Fibroblast of lung (primary cell): ENCODE measurements at regions not wholly inside any gene's neighbourhood (a gene's known extent, or its start where the extent isn't known, plus 50 kb on each side); places are given as distances from the start of the nearest gene placed in this dataset.

Experiments used
- DNase-seq, 2 donors: peaks; one replicate each; pipeline versions ENCODE4 v3.0.0 to v3.0.0-alpha.2; 2010; ENCODE audit warnings: low read depth in 2 of 2
- H2AFZ ChIP-seq: 2 replicates; pipeline ENCODE4 v1.5.1; 2012; ENCODE audit warnings: low read length, control low read depth, inconsistent platforms
- H3K27ac ChIP-seq: 2 replicates; pipeline ENCODE4 v1.5.1; 2011; ENCODE audit warnings: low read length, control low read depth; ENCODE audit not compliant: insufficient read depth
- H3K27me3 ChIP-seq: 2 replicates; pipeline ENCODE4 v1.5.1; 2011; ENCODE audit warnings: mild to moderate bottlenecking, low read length; ENCODE audit not compliant: control insufficient read depth, insufficient read depth
- H3K36me3 ChIP-seq: 2 replicates; pipeline ENCODE4 v1.5.1; 2011; ENCODE audit warnings: low read length; ENCODE audit not compliant: control insufficient read depth, insufficient read depth
- H3K4me1 ChIP-seq: 2 replicates; pipeline ENCODE4 v1.5.1; 2011; ENCODE audit warnings: low read length; ENCODE audit not compliant: control insufficient read depth, insufficient read depth; ENCODE audit errors: extremely low read depth
- H3K4me2 ChIP-seq: 2 replicates; pipeline ENCODE4 v1.5.1; 2011; ENCODE audit warnings: low read length, control low read depth; ENCODE audit not compliant: insufficient read depth; ENCODE audit errors: extremely low read depth
- H3K4me3 ChIP-seq, 4 experiments: fragments of 200-600 bp in 1 of 4; sonication (generic) in 1 of 4; replicated peaks in 1 of 4; 2 replicates each; pipeline ENCODE4 v1.5.1; 2011 to 2016; ENCODE audit warnings: low read length in 4 of 4, low read depth in 3 of 4, mild to moderate bottlenecking in 3 of 4, control low read depth in 2 of 4, inconsistent platforms in 1 of 4, mixed read lengths in 1 of 4; ENCODE audit not compliant: insufficient read depth in 1 of 4; ENCODE audit errors: control extremely low read depth in 1 of 4
- H3K79me2 ChIP-seq: 2 replicates; pipeline ENCODE4 v1.5.1; 2012; ENCODE audit warnings: mild to moderate bottlenecking, low read length, inconsistent platforms; ENCODE audit not compliant: control insufficient read depth, insufficient read depth
- H3K9ac ChIP-seq: 2 replicates; pipeline ENCODE4 v1.5.1; 2011; ENCODE audit warnings: mild to moderate bottlenecking, low read length, control low read depth; ENCODE audit not compliant: insufficient read depth
- H3K9me3 ChIP-seq: 2 replicates; pipeline ENCODE4 v1.5.1; 2012; ENCODE audit warnings: low read depth, low read length; ENCODE audit not compliant: control insufficient read depth, insufficient read depth
- H4K20me1 ChIP-seq: 2 replicates; pipeline ENCODE4 v1.5.1; 2011; ENCODE audit warnings: low read length; ENCODE audit not compliant: control insufficient read depth, insufficient read depth; ENCODE audit errors: extremely low read depth
- EZH2 ChIP-seq: IDR thresholded peaks from 2 replicates; pipeline ENCODE4 v1.5.1; 2012; ENCODE audit warnings: low read length, control low read depth, mild to moderate bottlenecking; ENCODE audit errors: missing control alignments
- TF ChIP-seq, protein P1 (sequence below), 2 donors: IDR thresholded peaks in 1 of 2; conservative IDR thresholded peaks in 1 of 2; 1 replicate in 1 of 2; 2 replicates in 1 of 2; pipeline ENCODE4 v1.5.1; 2011 to 2012; ENCODE audit warnings: low read length in 2 of 2, control low read depth in 1 of 2, inconsistent platforms in 1 of 2, low read depth in 1 of 2, mild to moderate bottlenecking in 1 of 2

DNA sequence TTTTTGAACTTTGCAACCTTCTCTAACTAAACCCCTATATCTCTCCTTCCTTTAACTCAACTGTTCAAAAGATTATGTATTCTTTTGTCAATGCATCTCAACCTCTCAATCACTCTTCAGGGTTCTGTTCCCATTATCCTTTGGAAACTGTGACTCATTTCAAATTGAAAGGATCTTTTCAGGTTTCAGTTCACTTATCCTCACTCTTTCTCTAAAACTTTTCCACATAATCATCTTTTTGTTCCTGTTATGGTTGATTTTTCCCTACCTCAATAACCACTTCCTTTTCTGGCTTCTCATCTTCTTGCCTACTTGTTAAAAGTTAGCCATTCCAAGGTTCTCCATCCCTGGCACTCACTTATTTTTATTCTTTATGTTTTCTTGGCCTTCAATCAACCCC lies 56.2 kb upstream of the NUF2 start:
- Histone ChIP-seq H2AFZ (no peak overlapping the region), H4K20me1 (no peaks in the 10 kb centered on the region), H3K4me3 (no peak overlapping the region), H3K36me3 (no peaks in the 10 kb centered on the region), H3K4me1 (no peaks in the 10 kb centered on the region), H3K9ac (no peak overlapping the region), H3K27ac (no peak overlapping the region), H3K79me2 (no peaks in the 10 kb centered on the region), H3K9me3 (no peaks in the 10 kb centered on the region), H3K4me2 (no peak overlapping the region), H3K27me3 (no peaks in the 10 kb centered on the region)
- DNase-seq = no peak
- TF ChIP-seq, protein P1, sequence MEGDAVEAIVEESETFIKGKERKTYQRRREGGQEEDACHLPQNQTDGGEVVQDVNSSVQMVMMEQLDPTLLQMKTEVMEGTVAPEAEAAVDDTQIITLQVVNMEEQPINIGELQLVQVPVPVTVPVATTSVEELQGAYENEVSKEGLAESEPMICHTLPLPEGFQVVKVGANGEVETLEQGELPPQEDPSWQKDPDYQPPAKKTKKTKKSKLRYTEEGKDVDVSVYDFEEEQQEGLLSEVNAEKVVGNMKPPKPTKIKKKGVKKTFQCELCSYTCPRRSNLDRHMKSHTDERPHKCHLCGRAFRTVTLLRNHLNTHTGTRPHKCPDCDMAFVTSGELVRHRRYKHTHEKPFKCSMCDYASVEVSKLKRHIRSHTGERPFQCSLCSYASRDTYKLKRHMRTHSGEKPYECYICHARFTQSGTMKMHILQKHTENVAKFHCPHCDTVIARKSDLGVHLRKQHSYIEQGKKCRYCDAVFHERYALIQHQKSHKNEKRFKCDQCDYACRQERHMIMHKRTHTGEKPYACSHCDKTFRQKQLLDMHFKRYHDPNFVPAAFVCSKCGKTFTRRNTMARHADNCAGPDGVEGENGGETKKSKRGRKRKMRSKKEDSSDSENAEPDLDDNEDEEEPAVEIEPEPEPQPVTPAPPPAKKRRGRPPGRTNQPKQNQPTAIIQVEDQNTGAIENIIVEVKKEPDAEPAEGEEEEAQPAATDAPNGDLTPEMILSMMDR (conservative IDR thresholded peaks at IDR 0.05 in 1 of 2, IDR thresholded peaks at IDR 0.05 in 1 of 2; ENCODE audit: low read depth in 1 of 2, low read length in 2 of 2) = no peak

DNA sequence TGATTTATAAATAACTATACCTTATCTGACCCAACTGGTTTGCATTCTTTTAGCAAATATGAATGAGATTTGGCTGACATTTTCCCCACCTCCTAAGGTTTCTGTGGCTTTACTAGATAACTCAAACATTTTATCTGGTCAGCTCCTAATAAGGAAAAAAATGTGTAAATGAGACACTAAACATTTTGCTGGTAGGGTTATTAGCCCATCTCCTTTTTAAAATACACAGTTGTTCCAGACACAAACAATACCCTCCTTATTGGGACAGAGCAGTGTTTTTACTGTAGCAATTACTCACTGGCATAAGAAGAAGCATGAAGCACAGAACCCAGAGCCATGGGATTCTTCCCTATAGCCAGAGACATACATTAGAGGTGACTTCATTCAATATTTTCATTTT lies 53.8 kb upstream of the NUF2 start:
- Histone ChIP-seq H3K27ac (no peak overlapping the region), H3K9me3 (no peaks in the 10 kb centered on the region), H3K4me3 (no peak overlapping the region), H3K79me2 (no peaks in the 10 kb centered on the region), H3K4me2 (no peak overlapping the region), H2AFZ (no peak overlapping the region), H3K4me1 (no peaks in the 10 kb centered on the region), H4K20me1 (no peaks in the 10 kb centered on the region), H3K27me3 (no peaks in the 10 kb centered on the region), H3K9ac (no peak overlapping the region), H3K36me3 (no peaks in the 10 kb centered on the region)
- TF ChIP-seq, protein P1 (conservative IDR thresholded peaks at IDR 0.05 in 1 of 2, IDR thresholded peaks at IDR 0.05 in 1 of 2; ENCODE audit: low read depth in 1 of 2, low read length in 2 of 2) = no peak
- TF ChIP-seq EZH2 = no peak
- DNase-seq = peak in 1 of 2 donors; percentile 55

DNA sequence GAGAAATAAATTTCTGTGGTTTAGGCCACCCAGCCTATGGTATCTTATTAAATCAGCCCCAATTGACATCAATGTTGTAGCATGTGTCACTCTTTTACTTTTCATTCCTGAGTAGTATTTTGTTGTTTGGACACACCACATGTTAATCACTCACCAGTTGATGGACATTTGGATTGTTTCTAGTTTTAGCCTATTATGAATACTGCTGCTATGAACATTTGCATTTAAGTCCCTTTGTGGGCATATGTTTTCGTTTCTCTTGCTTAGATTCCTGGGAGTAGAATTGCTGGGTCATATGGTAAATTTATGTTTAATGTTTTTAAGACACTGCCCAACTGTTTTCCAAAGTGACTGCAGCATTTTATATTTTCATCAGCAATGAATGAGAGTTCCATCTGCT lies 50.2 kb upstream of the NUF2 start:
- Histone ChIP-seq H3K9me3 (no peaks in the 10 kb centered on the region), H2AFZ (no peak overlapping the region), H3K4me2 (no peak overlapping the region), H3K79me2 (no peaks in the 10 kb centered on the region), H3K27me3 (no peaks in the 10 kb centered on the region), H3K36me3 (no peaks in the 10 kb centered on the region), H4K20me1 (no peaks in the 10 kb centered on the region), H3K4me3 (no peak overlapping the region), H3K4me1 (no peaks in the 10 kb centered on the region), H3K9ac (no peak overlapping the region), H3K27ac (no peak overlapping the region)
- DNase-seq = no peak
- TF ChIP-seq, protein P1 (conservative IDR thresholded peaks at IDR 0.05 in 1 of 2, IDR thresholded peaks at IDR 0.05 in 1 of 2; ENCODE audit: low read depth in 1 of 2, low read length in 2 of 2) = no peak
- TF ChIP-seq EZH2 = no peak
